SK-N-SH treated with all-trans-retinoic acid at 6 μM for 48 hours (cell line): ENCODE measurements at regions not wholly inside any gene's neighbourhood (a gene's known extent, or its start where the extent isn't known, plus 50 kb on each side); places are given as distances from the start of the nearest gene placed in this dataset.

Experiments used
- ATAC-seq: fragments of 200-7000 bp; cut with Tn5 transposase; 3 replicates; pipeline ENCODE4 v1.9.1; 2020; ENCODE audit warnings: mild to moderate bottlenecking, moderate library complexity
- BACH2 ChIP-seq: fragments of 250-450 bp; sonication (Bioruptor Pico); IDR thresholded peaks from 2 replicates; pipeline ENCODE4 v1.9.0; 2021; ENCODE audit warnings: mild to moderate bottlenecking, borderline replicate concordance
- CREB5 ChIP-seq: fragments of 250-450 bp; sonication (Bioruptor Pico); IDR thresholded peaks from 2 replicates; pipeline ENCODE4 v1.5.1; 2020; ENCODE audit warnings: low read depth, mild to moderate bottlenecking, moderate library complexity
- CSRNP3 ChIP-seq: fragments of 250-450 bp; sonication (Bioruptor Pico); IDR thresholded peaks from 2 replicates; pipeline ENCODE4 v1.5.1; 2021; ENCODE audit warnings: mild to moderate bottlenecking, moderate library complexity
- ESRRG ChIP-seq: fragments of 250-450 bp; sonication (Bioruptor Pico); IDR thresholded peaks from 2 replicates; pipeline ENCODE4 v1.6.1; 2021; ENCODE audit warnings: mild to moderate bottlenecking
- GLIS3 ChIP-seq: fragments of 250-450 bp; sonication (Bioruptor Pico); IDR thresholded peaks from 2 replicates; pipeline ENCODE4 v1.5.0; 2020; ENCODE audit warnings: mild to moderate bottlenecking, moderate library complexity
- ISL1 ChIP-seq: fragments of 250-450 bp; sonication (Bioruptor Pico); IDR thresholded peaks from 2 replicates; pipeline ENCODE4 v2.1.2; 2022; ENCODE audit warnings: mild to moderate bottlenecking, moderate library complexity
- OSR1 ChIP-seq: fragments of 250-450 bp; sonication (Bioruptor Pico); IDR thresholded peaks from 2 replicates; pipeline ENCODE4 v1.8.0; 2022; ENCODE audit warnings: moderate library complexity, mild to moderate bottlenecking, inconsistent platforms
- PATZ1 ChIP-seq: fragments of 250-450 bp; sonication (Bioruptor Pico); IDR thresholded peaks from 2 replicates; pipeline ENCODE4 v1.8.0; 2020; ENCODE audit warnings: mild to moderate bottlenecking, moderate library complexity, borderline replicate concordance
- POU6F1 ChIP-seq: fragments of 250-450 bp; sonication (Bioruptor Pico); IDR thresholded peaks from 2 replicates; pipeline ENCODE4 v1.8.0; 2021; ENCODE audit warnings: low read depth, mild to moderate bottlenecking, moderate library complexity, borderline replicate concordance
- PPARA ChIP-seq: fragments of 250-450 bp; sonication (Bioruptor Pico); IDR thresholded peaks from 2 replicates; pipeline ENCODE4 v1.5.0; 2020; ENCODE audit warnings: mild to moderate bottlenecking, borderline replicate concordance
- SNAI2 ChIP-seq: fragments of 250-450 bp; sonication (Bioruptor Pico); IDR thresholded peaks from 2 replicates; pipeline ENCODE4 v1.5.0; 2020; ENCODE audit warnings: mild to moderate bottlenecking, moderate library complexity
- TCF4 ChIP-seq: fragments of 250-450 bp; sonication (Bioruptor Pico); IDR thresholded peaks from 2 replicates; pipeline ENCODE4 v1.8.0; 2021; ENCODE audit warnings: mild to moderate bottlenecking, moderate library complexity, borderline replicate concordance
- TOX ChIP-seq: fragments of 250-450 bp; sonication (Bioruptor Pico); IDR thresholded peaks from 2 replicates; pipeline ENCODE4 v1.8.0; 2021; ENCODE audit warnings: mild to moderate bottlenecking, moderate library complexity, borderline replicate concordance
- ZFP3 ChIP-seq: fragments of 250-450 bp; sonication (Bioruptor Pico); IDR thresholded peaks from 2 replicates; pipeline ENCODE4 v1.5.0; 2020; ENCODE audit warnings: mild to moderate bottlenecking, moderate library complexity
- ZFP30 ChIP-seq: fragments of 450-650 bp; formaldehyde crosslinking; IDR thresholded peaks from 2 replicates; pipeline ENCODE4 v1.5.0; 2022; ENCODE audit warnings: mild to moderate bottlenecking, moderate library complexity
- ZNF565 ChIP-seq: fragments of 450-650 bp; formaldehyde crosslinking; conservative IDR thresholded peaks from 2 replicates; pipeline ENCODE4 v1.5.0; 2020; ENCODE audit warnings: low read depth, mild to moderate bottlenecking, moderate library complexity
- ZNF8 ChIP-seq: fragments of 450-650 bp; formaldehyde crosslinking; IDR thresholded peaks from 2 replicates; pipeline ENCODE4 v1.5.0; 2020; ENCODE audit warnings: mild to moderate bottlenecking, moderate library complexity

GRCh38 chrX:109918753-109919152, 84.2 kb upstream of the TMEM164 start:
- no peak for TF ChIP-seq ZNF8
- TF ChIP-seq OSR1 (CRISPR knock-in tag): no peak
- TF ChIP-seq CSRNP3 (CRISPR knock-in tag): no peak
- TF ChIP-seq SNAI2: no peak
- no peak for TF ChIP-seq ZFP3 (CRISPR knock-in tag)
- no peak for TF ChIP-seq TOX (CRISPR knock-in tag)
- TF ChIP-seq CREB5 (CRISPR knock-in tag): no peak
- TF ChIP-seq TCF4 (CRISPR knock-in tag): no peak
- no peak for TF ChIP-seq GLIS3 (CRISPR knock-in tag)
- no peak for ATAC-seq

GRCh38 chrX:109920325-109920724, 82.6 kb upstream of the TMEM164 start:
- no peak for TF ChIP-seq ZFP30
- no peak for TF ChIP-seq PPARA (CRISPR knock-in tag)
- no peak for TF ChIP-seq POU6F1 (CRISPR knock-in tag)
- TF ChIP-seq ESRRG: no peak
- TF ChIP-seq CSRNP3 (CRISPR knock-in tag): no peak
- TF ChIP-seq ISL1 (CRISPR knock-in tag): peak; percentile 29; the same call in 1 of the 2 replicates
- TF ChIP-seq, all 23 proteins: peak for 1
- no peak for ATAC-seq

GRCh38 chrX:109920868-109921267, 82.0 kb upstream of the TMEM164 start:
- TF ChIP-seq PATZ1 (CRISPR knock-in tag) (no peak), CREB5 (CRISPR knock-in tag) (no peak), CSRNP3 (CRISPR knock-in tag) (no peak), ZFP30 (no peak), ZNF565 (CRISPR knock-in tag) (no peak), OSR1 (CRISPR knock-in tag) (no peak), ZNF8 (no peak), POU6F1 (CRISPR knock-in tag) (no peak), TCF4 (CRISPR knock-in tag) (no peak), PPARA (CRISPR knock-in tag) (no peak), BACH2 (CRISPR knock-in tag) (no peak), GLIS3 (CRISPR knock-in tag) (no peak)
- ATAC-seq: no peak
